HG03025 (cell line): ENCODE measurements at regions not wholly inside any gene's neighbourhood (a gene's known extent, or its start where the extent isn't known, plus 50 kb on each side); places are given as distances from the start of the nearest gene placed in this dataset.

Experiments
- ATAC-seq: cut with Tn5 transposase; IDR thresholded peaks from one replicate; pipeline ENCODE4 v1.9.1; 2021; ENCODE audit warnings: mild to moderate bottlenecking, moderate library complexity; ENCODE audit not compliant: unreplicated experiment, low FRiP score

DNA sequence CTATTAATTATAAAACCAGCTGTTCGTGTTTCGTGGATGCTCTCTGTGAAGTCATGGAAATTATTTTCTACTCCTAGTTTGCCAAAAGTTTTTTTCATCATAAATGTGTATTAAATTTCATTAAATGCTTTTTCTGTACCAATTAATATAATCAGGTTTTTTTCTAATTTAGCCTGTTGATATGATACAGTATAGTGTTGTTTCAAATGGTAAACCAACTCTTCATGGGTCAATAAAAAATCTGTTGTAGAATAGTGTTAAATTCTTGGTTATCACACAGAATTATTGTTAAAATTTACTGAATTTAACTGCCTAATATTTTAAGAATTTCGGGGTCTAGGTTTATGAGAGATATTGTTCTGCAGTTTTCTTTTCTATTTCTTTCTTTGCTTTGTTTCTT lies 505.9 kb upstream of the MANEA start:
- ATAC-seq = no peak

DNA sequence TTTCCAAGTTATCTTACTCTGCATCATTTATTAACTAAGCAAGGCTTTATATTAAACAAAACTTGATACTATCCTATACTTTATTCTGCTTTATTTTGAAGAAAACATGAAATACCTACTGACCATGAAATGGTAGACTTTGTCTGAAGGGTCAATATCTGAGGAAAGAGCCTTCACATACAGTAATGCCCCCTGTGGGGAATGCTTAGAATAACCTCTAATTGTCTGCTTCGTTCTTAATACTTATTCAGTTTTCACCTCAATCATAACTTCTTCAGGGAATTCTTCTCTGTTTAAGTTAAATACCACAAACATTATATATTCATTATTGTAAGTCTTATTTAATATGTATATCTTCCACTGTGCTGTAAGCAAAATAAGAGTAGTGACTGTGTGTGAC lies 498.9 kb upstream of the MANEA start:
- ATAC-seq = no peak

DNA sequence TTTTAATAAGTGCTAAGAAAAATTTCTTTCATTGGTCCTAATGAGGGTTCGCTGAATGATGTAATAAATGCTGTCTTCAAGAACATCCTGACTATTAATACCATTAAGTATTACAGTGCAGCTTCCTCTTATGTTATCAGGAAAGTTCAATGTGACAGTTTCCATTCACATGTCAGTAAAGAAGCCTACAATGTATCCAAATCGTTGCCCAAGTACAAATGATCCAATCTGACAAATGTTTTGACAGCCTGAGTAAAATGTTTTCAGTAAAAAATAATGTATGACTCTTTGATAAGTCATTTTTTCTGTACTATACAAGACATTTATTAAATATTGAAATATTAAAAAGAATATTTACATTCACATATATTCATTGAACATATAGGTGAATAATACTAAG lies 496.1 kb upstream of the MANEA start:
- no peak for ATAC-seq

DNA sequence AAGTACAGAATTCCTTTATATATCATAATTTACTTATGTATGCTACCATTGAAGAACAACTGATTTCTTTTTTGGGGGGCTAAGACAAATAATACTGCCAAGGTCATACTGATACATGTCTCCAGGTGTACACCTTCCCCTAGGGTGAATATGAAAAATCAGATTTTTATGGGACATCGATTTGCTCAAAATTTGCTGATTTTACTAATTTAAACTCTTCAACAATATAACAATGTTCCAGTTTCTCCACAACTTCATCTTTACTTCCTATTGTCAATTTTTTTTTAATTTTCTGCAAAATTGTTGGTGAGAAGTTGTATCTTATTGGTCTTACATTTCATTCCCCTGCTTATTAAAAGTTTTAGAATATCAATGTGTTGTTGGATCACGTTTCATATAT lies 495.4 kb upstream of the MANEA start:
- no peak for ATAC-seq

DNA sequence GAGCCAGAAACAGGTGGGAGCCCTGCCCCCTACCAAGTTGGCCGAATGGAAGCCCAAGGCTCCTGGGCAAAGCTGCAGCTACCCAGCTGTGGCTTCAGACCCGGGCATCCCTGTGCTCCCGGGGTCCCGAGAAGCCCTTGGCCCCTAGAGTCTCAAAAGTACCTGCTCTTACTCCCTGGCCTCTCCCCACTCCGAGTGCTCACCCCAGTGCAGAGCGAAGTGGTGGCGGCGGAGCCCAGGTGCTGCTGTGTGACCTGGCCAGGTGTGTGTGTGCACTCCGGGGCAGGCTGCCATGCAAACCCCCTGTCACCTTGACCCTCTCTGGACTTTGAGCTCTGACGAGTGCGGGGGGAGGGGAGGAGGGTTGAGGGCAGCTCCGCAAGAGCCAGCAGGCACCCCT lies 493.8 kb upstream of the MANEA start:
- no peak for ATAC-seq

DNA sequence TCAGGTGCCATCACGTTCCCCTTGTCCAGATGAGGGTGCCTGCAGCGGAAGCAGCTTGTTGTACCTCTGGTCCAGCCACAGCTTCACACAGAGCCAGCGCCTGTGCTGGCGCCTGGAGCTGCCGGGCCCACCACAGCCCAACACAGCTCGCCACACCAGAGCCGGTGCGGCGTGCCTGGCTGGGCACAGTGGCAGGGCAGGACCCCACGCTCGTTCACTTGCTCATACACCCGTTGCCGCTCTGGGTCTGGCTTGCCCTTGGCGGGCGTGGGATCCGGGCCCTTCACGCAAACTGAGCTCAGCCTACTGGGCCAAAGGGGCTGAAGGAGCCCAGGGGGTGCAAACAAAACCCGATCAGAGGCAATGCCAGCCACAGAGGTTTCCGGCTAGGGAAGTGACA lies 492.5 kb upstream of the MANEA start:
- no peak for ATAC-seq

DNA sequence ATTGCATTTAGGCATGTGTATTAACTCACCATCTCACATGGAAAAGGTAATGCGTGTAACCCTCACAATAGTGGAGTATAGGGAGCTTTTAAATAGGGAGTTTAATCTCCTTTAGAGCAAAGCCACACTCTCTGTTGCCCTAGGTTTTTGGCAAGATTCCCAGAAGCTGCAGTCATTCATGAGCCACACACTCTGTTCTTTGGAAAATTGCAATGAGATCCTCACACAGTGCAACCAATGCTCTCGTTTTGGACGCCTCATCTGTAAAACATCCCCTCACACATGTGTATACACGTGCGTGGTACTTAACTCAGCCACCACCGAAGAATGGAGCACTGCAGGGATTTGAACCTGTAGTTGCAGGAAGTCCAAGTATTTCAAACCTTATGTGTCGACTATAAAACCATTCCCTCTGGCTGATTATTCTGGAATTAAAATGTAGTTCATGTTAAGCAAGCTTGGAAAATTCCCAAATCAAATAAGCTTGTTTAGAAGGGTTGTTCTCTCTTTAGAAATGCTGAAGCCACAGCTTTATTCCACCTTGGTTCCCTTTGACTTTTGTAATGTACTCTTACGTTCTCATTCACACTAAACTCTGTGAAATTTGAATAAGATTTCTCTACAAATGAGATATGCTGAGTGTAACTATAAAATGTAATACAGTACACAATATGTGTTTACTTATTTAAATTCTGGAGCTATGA lies 489.8 kb upstream of the MANEA start:
- no peak for ATAC-seq

DNA sequence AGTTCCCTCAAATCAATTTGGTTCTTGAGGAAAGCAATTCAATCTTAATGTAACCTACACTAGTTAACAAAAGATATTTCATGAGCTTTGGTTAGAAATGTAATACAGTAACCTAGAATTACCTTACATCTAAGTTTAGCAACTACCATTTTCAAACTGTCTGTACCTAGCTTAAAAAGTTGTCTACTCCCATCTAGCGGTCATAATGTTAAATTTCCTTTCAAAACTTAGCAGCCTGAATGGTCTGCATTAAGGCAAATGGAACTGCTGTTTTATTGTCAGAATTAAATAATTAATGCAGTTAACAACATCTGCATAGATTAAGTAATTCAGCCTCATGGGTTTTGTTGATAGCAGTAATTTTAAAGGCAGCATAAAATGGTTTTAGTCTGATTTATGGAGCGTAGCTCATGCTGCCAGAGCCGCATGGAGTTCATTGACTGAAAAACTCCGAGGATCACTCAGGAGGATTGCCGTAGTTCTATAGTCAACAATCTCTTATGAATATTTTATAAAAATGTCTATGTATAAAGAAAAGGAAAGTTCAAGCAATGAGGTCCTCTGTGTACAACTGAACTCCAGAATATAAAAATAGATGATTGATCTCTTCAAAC lies 485.4 kb upstream of the MANEA start:
- peak; percentile 94 for ATAC-seq

DNA sequence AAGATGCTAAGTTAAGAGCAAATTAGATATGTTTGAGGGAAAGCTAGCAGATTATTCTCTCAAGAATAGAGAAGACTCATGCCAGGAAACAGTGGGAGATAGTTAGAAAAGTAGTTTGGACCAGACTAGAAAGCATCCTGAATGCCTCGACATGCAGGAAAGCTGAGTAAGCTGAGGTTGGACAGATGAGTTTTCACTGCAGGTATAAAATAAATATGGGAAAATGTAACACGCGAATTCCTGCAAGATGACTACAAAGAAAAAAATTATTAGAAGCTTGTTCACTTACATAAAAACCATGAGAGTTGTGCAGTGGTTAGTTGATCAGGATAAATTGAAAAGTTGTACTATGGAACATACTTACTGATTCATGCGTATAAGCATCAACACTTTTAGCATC lies 484.2 kb upstream of the MANEA start:
- ATAC-seq = no peak

DNA sequence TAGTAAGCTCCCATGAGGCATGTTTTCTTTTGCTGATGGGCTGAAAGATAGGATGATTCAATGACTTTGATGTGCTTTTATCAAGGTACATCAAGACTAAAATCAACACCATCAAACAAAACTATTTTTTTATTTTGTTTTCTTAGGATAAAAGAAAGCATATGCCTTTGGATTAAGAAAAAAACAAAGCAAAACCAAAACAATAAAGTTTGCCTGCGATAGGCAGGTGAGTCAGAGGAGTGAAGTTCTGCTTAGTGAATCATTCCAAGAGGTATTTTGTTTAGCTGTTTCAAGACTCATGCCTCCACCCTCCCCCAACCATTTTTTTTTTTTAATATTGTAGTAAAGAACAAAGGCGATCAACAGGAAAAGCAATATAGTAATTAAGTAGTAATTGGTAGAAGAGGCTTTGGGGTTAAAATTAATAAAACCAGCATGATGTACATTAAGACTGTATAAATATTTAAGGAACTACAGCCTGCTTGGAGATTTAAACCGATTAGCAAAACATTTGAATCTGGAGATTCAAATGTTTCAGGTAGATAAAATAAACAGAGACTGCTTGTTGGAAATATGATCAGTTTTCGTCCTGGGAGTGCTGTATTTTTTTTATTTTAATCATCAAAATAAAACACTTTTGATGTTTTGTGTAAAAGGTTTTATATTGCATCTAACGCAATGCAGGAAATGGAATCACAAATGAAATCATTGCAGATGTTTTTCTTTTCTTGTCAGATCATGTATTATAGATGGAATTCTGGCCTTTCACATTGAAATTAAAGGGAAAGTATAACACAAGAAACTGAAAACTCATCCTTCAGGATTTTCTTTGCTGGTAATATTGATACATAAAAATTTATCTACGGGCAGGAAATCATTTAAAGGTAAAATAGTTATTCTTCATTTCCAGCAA lies 482.3 kb upstream of the MANEA start:
- no peak for ATAC-seq

DNA sequence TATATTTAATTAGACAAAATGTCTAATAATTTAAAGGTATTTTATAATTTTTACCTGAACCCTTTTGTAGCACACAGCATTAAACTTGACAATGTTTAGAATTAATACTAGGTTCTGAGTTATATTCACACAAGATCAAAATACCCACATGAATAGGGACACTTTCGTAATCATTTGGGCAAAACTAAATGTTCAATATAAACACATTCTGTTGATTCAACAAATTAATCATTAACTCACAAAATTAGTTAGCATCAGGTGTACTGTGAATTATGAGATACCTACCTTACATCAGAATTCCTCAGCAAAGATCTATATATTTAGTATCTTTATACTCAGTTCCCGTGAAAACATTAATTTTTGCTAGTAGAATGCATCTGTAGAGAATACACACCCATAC lies 481.5 kb upstream of the MANEA start:
- no peak for ATAC-seq

DNA sequence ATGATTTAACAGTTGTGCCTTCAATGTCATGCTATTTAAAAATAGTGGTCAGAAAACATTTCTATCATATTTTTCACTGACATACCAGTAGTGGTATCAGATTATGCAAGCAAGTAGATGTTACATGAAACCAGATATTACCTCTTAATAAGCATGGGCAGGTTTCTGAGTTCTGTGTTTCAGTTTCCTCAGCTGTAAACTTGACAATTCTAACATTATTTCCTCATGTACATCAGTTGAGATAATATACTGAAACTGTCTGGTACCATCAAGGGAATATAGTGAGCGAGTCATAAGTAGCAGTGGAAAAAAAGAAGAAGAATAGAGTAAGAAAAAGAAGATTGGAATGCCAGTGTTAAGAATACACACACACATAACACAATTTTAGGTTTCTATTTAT lies 477.9 kb upstream of the MANEA start:
- ATAC-seq = peak; percentile 49

DNA sequence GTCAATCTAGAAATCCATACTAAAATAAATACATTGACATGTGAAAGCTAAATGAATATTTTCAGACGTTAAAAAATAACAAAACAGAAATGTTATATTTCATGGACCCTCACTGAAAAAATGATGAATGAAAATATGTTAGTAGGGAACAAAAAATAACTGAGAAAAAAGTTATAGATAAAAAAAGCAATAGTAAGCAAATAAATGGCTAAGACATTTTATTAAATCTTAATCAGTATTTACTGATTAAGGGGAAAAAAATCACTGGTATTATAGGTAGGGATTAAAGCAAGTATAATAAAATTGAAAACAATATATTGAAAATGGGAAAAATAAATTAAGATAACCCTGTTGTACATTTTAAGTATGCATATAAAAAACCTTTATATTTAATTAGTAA lies 468.1 kb upstream of the MANEA start:
- no peak for ATAC-seq

DNA sequence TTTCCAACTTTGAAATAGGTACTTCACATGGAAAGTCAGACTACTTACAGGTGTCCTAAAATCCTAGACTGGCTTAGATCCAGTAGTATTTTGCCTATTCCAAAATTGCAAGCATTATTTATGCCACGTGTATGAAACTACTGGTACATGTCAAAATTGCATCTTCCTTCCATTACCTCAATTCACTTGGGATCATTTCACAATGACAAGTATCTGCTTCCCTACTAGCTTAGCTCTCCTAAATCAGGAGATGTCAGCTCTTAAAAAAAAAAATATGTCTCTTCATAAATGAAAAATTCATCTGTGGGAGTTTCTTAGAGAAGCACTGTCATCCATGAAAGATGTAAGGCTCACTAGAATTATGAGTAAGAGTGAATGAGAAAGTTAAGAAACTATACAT lies 466.6 kb upstream of the MANEA start:
- ATAC-seq = no peak

DNA sequence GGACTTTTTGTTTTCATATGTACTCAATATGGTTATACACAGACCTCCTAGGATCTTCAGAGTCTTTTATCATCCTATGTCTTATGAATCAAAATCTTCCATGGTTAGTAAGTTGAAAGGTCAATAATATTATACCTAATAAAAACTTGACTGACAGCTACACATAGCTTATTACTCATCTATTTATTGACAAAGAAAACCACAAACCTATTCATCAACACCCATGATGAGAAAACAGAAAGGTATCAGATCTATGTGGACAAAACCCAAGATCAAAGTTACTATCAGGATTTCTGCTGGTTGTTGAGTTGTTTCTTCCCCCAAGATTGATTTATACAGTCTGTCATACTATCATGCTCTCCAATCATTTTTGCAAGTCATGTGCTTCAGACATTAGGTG lies 460.1 kb upstream of the MANEA start:
- no peak for ATAC-seq

DNA sequence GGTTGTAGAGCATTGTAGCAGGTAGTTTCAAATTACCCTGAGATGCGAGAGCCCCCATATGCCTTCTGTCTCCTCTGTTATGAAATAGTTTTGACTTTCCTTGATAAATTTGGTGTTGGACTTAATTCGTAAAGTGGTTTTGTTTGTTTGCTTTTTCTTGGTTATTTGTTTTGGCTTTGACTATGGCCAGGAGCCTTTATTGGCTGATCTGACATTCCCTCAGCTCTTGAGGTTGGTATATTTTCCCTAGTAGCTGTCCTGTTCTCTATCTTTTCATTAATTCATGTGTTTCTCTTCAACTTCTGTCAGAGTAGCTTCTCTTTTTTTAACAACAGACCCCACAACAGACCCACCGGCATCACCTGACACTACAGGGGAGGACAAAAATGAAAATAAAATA lies 457.4 kb upstream of the MANEA start:
- no peak for ATAC-seq

DNA sequence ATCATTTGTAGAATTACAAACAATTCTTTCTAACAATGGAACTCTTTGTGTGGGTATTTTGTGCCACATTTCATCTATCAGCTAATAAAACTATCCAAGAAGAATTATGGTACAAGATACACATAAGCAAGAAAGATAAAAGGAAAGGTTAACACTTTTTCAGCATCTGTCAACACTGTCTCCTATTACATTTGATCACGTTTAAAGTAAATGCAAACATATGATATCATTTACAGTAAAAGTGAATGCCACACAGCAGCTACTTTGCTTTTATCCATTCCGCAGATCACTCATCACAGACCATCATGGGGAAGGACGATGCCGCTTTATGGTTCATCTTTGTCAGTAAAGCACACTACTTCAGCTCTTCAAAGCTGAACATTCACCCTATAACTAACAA lies 456.4 kb upstream of the MANEA start:
- ATAC-seq = no peak

DNA sequence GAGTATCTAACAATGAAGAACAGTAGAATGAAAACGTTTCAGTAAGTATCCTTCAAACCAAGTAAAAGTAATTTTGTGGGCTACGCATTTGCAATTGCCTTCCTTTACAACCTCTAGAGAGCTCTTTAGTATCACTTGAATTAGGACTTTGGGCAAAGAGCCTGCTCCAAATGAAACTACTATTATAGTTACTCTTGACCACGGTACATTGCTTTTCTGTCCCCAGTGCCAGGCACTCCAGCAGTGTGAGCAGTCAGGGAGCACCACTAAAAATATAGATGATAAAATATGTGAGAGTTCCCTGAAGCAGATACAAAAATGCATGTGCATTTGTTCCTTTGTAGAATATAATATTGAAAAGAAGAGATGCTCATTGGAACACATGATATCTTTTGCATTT lies 450.1 kb upstream of the MANEA start:
- no peak for ATAC-seq

DNA sequence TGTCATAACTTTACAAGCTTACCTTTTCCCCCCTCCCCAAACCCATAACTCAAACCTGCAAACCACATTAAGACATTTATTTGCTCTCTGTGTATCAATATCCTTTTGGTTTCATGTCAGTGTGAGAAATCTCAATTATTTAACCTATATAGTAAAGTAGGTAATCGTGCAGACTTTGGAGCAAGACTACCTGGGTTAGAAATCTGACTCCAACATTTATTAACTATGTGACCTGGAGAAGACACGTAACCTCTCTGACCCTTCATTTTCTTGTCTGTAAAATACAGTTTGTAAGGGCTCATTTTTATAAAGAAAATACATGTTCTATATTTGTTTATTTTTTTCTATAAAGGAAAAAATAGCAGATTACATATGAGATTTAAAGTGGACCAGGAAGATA lies 448.9 kb upstream of the MANEA start:
- ATAC-seq = no peak

DNA sequence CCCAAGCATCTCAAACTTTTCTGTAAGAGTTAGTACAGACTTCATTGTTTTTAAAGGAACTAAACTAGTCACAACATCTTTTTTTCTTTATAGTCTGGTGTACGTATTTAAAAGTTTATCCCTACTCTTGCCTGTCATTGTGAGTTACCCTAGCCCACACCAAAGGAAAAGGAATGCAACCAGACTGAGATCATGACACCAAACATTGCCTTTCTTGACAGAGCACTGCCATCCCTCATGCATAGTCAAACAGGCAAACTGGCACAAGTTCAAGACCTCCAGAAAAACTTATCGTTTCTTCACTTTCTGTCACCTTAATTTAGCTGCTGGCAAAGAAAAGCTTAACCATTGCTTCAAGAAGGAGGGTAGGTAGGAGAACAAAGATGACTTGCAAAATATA lies 448.4 kb upstream of the MANEA start:
- no peak for ATAC-seq

DNA sequence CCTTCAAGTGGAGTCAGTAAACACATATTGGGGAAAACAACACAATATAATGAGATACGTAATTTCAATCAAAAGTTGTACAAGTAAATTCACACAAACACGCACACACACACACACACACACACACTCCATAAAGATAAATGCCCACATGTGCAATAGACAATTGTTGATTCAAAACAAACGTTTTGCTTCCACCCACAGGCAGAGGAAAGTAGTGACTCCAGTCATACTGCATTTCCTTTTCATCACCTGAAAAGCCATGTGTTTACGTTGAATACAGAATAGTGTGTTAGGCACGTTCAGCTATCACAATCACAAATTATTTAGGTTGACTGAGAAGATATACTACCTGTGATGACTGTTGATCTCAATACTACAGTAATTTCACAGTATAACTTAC lies 443.8 kb upstream of the MANEA start:
- no peak for ATAC-seq

DNA sequence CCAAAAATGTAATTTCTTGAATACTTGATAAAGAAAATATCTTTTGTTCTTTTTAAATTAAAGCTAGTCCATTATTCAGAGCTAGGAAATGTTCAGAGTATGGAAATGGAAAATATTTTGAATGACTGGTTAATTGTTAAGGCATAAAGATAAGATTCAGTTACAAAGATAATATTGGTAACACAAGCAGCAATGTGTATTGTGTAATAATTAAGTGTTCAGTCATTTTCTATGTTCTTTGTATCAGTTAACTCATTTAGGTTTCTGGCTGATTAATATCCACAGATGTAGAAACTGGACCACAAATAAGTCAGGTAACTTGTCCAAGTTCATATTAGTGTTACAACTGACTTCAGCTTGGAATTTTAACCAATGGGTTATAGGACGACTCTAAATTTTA lies 442.2 kb upstream of the MANEA start:
- ATAC-seq = no peak
